SK-N-SH (cell line): ENCODE measurements at regions not wholly inside any gene's neighbourhood (a gene's known extent, or its start where the extent isn't known, plus 50 kb on each side); places are given as distances from the start of the nearest gene placed in this dataset.

Source experiments
- CTCF ChIA-PET: fragments of 300-600, 350-600 bp; formaldehyde crosslinking; extraction: SDS; loops from one replicate; lab custom pipeline; 2021; lab: Yijun Ruan, JAX
- POLR2A ChIA-PET: fragments of 350-600 bp; sonication (Branson Sonifier 250); formaldehyde crosslinking; extraction: SDS; loops from one replicate; lab custom pipeline; 2020; ENCODE audit warnings: antibody characterized with exemption, inconsistent platforms; lab: Yijun Ruan, JAX
- DNase-seq: peaks from one replicate; pipeline ENCODE4 v3.0.0; 2012
- H2AFZ ChIP-seq: fragments of 200-600 bp; sonication (generic); 2 replicates; pipeline ENCODE4 v1.8.1; 2016; ENCODE audit warnings: antibody characterized with exemption, mild to moderate bottlenecking, low read depth
- H3F3A ChIP-seq: fragments of 200-600 bp; sonication (generic); replicated peaks from 2 replicates; pipeline ENCODE3; 2016; ENCODE audit warnings: antibody characterized with exemption, mild to moderate bottlenecking; ENCODE audit not compliant: insufficient read depth
- H3K27ac ChIP-seq, 2 experiments: fragments of 200-500 bp in 1 of 2; fragments of 200-600 bp in 1 of 2; sonication (Bioruptor generic) in 1 of 2; sonication (generic), shearing (Covaris generic) in 1 of 2; 2 replicates each; pipeline versions ENCODE4 v1.5.1 to v1.6.1; 2014 to 2016; ENCODE audit warnings: low read depth in 2 of 2, inconsistent platforms in 1 of 2, low read length in 1 of 2, mild to moderate bottlenecking in 1 of 2, mixed read lengths in 1 of 2
- H3K27me3 ChIP-seq: fragments of 200-600 bp; sonication (generic), shearing (Covaris generic); 2 replicates; pipeline ENCODE4 v1.6.1; 2016; ENCODE audit warnings: mixed run types; ENCODE audit not compliant: insufficient read depth
- H3K36me3 ChIP-seq, 2 experiments: fragments of 200-500 bp in 1 of 2; fragments of 200-600 bp in 1 of 2; sonication (Bioruptor generic) in 1 of 2; sonication (generic) in 1 of 2; replicated peaks in 1 of 2; 2 replicates each; pipeline versions ENCODE3 to v1.5.1; 2014 to 2016; ENCODE audit warnings: low read length in 1 of 2, mild to moderate bottlenecking in 1 of 2; ENCODE audit not compliant: insufficient read depth in 2 of 2, control insufficient read depth in 1 of 2
- H3K4me1 ChIP-seq, 2 experiments: fragments of 200-500 bp in 1 of 2; fragments of 200-600 bp in 1 of 2; sonication (Bioruptor generic) in 1 of 2; sonication (generic), shearing (Covaris generic) in 1 of 2; 2 replicates each; pipeline versions ENCODE4 v1.5.1 to v1.6.1; 2014 to 2016; ENCODE audit warnings: low read depth in 1 of 2, low read length in 1 of 2, mixed run types in 1 of 2; ENCODE audit not compliant: insufficient read depth in 2 of 2, control insufficient read depth in 1 of 2
- H3K4me2 ChIP-seq: fragments of 200-600 bp; sonication (generic), shearing (Covaris generic); 2 replicates; pipeline ENCODE4 v1.6.1; 2017; ENCODE audit warnings: mixed run types
- H3K4me3 ChIP-seq, 2 experiments: fragments of 200-500 bp in 1 of 2; fragments of 200-600 bp in 1 of 2; sonication (Bioruptor generic) in 1 of 2; sonication (generic), shearing (Covaris generic) in 1 of 2; 2 replicates each; pipeline versions ENCODE4 v1.5.1 to v1.8.1; 2014 to 2016; ENCODE audit warnings: low read depth in 2 of 2, inconsistent platforms in 1 of 2, low read length in 1 of 2, mild to moderate bottlenecking in 1 of 2, mixed read lengths in 1 of 2, moderate library complexity in 1 of 2
- H3K79me2 ChIP-seq: fragments of 200-600 bp; sonication (generic); 2 replicates; pipeline ENCODE4 v1.8.1; 2017; ENCODE audit warnings: mild to moderate bottlenecking; ENCODE audit not compliant: insufficient read depth
- H3K9ac ChIP-seq: fragments of 200-600 bp; sonication (generic); 2 replicates; pipeline ENCODE4 v1.6.1; 2017; ENCODE audit warnings: mixed run types
- H3K9me2 ChIP-seq: fragments of 200-600 bp; sonication (generic); 2 replicates; pipeline ENCODE4 v1.6.1; 2017; ENCODE audit warnings: mixed run types
- H3K9me3 ChIP-seq: fragments of 200-600 bp; sonication (generic); 2 replicates; pipeline ENCODE4 v1.6.1; 2017; ENCODE audit warnings: mixed run types, mild to moderate bottlenecking, moderate library complexity
- H4K20me1 ChIP-seq: fragments of 200-600 bp; sonication (generic); 2 replicates; pipeline ENCODE4 v1.6.1; 2017; ENCODE audit warnings: mild to moderate bottlenecking, mixed run types; ENCODE audit not compliant: insufficient read depth
- EP300 ChIP-seq, 2 experiments: IDR thresholded peaks; 2 replicates each; pipeline versions ENCODE4 v1.4.0 to v1.6.1; 2012; ENCODE audit warnings: borderline replicate concordance in 1 of 2, low read depth in 1 of 2, low read length in 1 of 2
- FOXJ3 ChIP-seq: sonication (generic); formaldehyde crosslinking; IDR thresholded peaks from 2 replicates; pipeline ENCODE4 v1.5.1; 2020; ENCODE audit warnings: mild to moderate bottlenecking, missing genetic modification reagents
- POLR2AphosphoS5 ChIP-seq: IDR thresholded peaks from 2 replicates; pipeline ENCODE4 v1.6.1; 2012; ENCODE audit warnings: low read depth, low read length
- RCOR1 ChIP-seq: fragments of 150-350 bp; IDR thresholded peaks from 2 replicates; pipeline ENCODE4 v1.6.1; 2017; ENCODE audit warnings: antibody characterized with exemption, low read length
- RFX5 ChIP-seq: IDR thresholded peaks from 2 replicates; pipeline ENCODE4 v1.6.1; 2012; ENCODE audit warnings: mild to moderate bottlenecking, improper control_type of control experiment, low read length
- RXRA ChIP-seq: IDR thresholded peaks from 2 replicates; pipeline ENCODE4 v1.4.0; 2012; ENCODE audit warnings: low read depth, mild to moderate bottlenecking, borderline replicate concordance
- TEAD4 ChIP-seq: IDR thresholded peaks from 2 replicates; pipeline ENCODE4 v1.4.0; 2012; ENCODE audit warnings: mild to moderate bottlenecking, borderline replicate concordance; ENCODE audit not compliant: insufficient read depth
- YY1 ChIP-seq: IDR thresholded peaks from 2 replicates; pipeline ENCODE4 v1.4.0; 2012; ENCODE audit warnings: low read depth, mild to moderate bottlenecking
- WGBS: methylation state at CpG from one replicate; pipeline ENCODE4 v1.1.6; 2017; ENCODE audit warnings: low lambda C conversion rate; 5-methylcytosine and 5-hydroxymethylcytosine counted together
- TF ChIP-seq, protein P1 (sequence below): fragments of 150-350 bp; IDR thresholded peaks from 2 replicates; pipeline ENCODE4 v1.6.1; 2017; ENCODE audit warnings: antibody characterized with exemption, low read length, low read depth, borderline replicate concordance
- TF ChIP-seq, protein P2 (sequence below): IDR thresholded peaks from 2 replicates; pipeline ENCODE4 v1.6.1; 2012; ENCODE audit warnings: mild to moderate bottlenecking, low read depth, low read length, moderate library complexity

DNA sequence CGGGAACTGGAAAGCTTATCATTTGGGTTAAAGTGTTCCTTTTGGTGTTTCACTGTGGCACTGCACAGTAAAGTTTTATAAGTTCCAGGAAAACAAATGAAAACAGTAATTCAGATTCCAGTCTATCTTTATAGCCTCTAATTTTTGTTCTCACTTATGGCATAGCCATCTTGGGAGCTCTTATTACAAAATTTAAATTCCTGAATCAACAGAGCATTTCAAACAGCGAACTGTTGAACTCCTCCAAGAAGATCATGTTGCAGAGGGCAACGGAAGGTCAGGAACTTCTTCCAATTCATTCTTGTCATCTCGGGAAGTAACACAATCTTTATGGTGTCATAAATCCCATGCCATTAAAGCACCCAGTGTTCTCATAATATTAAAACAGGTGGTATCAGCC lies 229.1 kb downstream of the KCNC2 start:
- peak; percentile 40; the same call in 1 of the 2 replicates for TF ChIP-seq RXRA
- no peak for TF ChIP-seq FOXJ3 (CRISPR knock-in tag)
- TF ChIP-seq, all 33 proteins: peak for 1
- no peak overlapping the region for H3K4me2 ChIP-seq
- H4K20me1 ChIP-seq: no peaks in the 10 kb centered on the region
- H2AFZ ChIP-seq: no peak overlapping the region
- H3F3A ChIP-seq: no peaks in the 10 kb centered on the region
- no peak overlapping the region for H3K9ac ChIP-seq
- ChIA-PET CTCF (no interaction called here), POLR2A (no interaction called here)
- H3K4me1 ChIP-seq: no peaks in the 10 kb centered on the region; a peak in 2 of 4 replicates
- no peaks in the 10 kb centered on the region for H3K79me2 ChIP-seq
- H3K9me3 ChIP-seq: no peaks in the 10 kb centered on the region
- 11% methylated on average over 4 of the region's 4 CpGs for WGBS
- H3K4me3 ChIP-seq: no peak overlapping the region
- peaks cover 7% of the 10 kb centered on the region; the same call in 1 of the 2 replicates for H3K27me3 ChIP-seq
- no peaks in the 10 kb centered on the region for H3K9me2 ChIP-seq
- no peak for DNase-seq
- H3K27ac ChIP-seq: no peak overlapping the region
- H3K36me3 ChIP-seq: no peaks in the 10 kb centered on the region

DNA sequence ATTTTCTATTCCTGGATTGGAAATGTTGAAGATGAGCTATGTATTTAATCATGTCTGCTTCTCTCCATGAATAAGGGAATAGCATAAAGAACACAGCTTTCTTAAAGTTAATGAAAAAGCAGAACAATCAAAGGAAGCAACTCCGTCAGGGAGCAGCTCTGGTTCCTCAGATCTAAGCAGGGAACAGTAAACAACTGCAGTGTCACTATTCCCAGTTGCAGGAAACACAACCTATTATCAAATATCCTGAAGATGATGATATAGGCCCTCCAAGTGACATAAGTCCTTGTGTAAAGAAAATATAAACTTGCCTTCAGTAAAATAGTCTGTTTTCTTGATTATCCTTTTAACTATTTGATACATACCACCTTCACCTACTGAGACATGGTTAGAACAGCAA lies 228.1 kb downstream of the KCNC2 start:
- Histone ChIP-seq H3K4me3 (no peak overlapping the region), H3K9ac (no peak overlapping the region), H2AFZ (no peak overlapping the region), H3K9me2 (no peaks in the 10 kb centered on the region), H3K27ac (no peak overlapping the region), H3K4me1 (no peaks in the 10 kb centered on the region; a peak in 2 of 4 replicates), H4K20me1 (no peaks in the 10 kb centered on the region), H3K79me2 (no peaks in the 10 kb centered on the region)
- 20% methylated on average over 1 of the region's 1 CpG for WGBS
- POLR2A ChIA-PET: no interaction called here
- no peak for TF ChIP-seq EP300 (IDR thresholded peaks at IDR 0.05; ENCODE audit: borderline replicate concordance in 1 of 2, low read depth in 1 of 2, low read length in 1 of 2)
- TF ChIP-seq RFX5: no peak
- no peak for TF ChIP-seq POLR2AphosphoS5
- no peak for TF ChIP-seq TEAD4
- TF ChIP-seq RXRA: no peak
- TF ChIP-seq RCOR1: no peak
- no peak for TF ChIP-seq YY1
- TF ChIP-seq, protein P1, sequence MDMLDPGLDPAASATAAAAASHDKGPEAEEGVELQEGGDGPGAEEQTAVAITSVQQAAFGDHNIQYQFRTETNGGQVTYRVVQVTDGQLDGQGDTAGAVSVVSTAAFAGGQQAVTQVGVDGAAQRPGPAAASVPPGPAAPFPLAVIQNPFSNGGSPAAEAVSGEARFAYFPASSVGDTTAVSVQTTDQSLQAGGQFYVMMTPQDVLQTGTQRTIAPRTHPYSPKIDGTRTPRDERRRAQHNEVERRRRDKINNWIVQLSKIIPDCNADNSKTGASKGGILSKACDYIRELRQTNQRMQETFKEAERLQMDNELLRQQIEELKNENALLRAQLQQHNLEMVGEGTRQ: no peak
- TF ChIP-seq, protein P2, sequence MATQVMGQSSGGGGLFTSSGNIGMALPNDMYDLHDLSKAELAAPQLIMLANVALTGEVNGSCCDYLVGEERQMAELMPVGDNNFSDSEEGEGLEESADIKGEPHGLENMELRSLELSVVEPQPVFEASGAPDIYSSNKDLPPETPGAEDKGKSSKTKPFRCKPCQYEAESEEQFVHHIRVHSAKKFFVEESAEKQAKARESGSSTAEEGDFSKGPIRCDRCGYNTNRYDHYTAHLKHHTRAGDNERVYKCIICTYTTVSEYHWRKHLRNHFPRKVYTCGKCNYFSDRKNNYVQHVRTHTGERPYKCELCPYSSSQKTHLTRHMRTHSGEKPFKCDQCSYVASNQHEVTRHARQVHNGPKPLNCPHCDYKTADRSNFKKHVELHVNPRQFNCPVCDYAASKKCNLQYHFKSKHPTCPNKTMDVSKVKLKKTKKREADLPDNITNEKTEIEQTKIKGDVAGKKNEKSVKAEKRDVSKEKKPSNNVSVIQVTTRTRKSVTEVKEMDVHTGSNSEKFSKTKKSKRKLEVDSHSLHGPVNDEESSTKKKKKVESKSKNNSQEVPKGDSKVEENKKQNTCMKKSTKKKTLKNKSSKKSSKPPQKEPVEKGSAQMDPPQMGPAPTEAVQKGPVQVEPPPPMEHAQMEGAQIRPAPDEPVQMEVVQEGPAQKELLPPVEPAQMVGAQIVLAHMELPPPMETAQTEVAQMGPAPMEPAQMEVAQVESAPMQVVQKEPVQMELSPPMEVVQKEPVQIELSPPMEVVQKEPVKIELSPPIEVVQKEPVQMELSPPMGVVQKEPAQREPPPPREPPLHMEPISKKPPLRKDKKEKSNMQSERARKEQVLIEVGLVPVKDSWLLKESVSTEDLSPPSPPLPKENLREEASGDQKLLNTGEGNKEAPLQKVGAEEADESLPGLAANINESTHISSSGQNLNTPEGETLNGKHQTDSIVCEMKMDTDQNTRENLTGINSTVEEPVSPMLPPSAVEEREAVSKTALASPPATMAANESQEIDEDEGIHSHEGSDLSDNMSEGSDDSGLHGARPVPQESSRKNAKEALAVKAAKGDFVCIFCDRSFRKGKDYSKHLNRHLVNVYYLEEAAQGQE: no peak
- TF ChIP-seq, all 33 proteins: peak for 0
- no peak for DNase-seq
- no peaks in the 10 kb centered on the region for H3F3A ChIP-seq
- peaks cover 7% of the 10 kb centered on the region; the same call in 1 of the 2 replicates for H3K27me3 ChIP-seq
- CTCF ChIA-PET: no interaction called here
- H3K36me3 ChIP-seq: no peaks in the 10 kb centered on the region
- no peak overlapping the region for H3K4me2 ChIP-seq
- H3K9me3 ChIP-seq: no peaks in the 10 kb centered on the region
